Transverse colon (tissue), 4 donors: ENCODE measurements at regions not wholly inside any gene's neighbourhood (a gene's known extent, or its start where the extent isn't known, plus 50 kb on each side); places are given as distances from the start of the nearest gene placed in this dataset.
"Not testable (repeated sequence)": the region's sequence is repeated elsewhere in the genome, so short reads cannot be mapped to it uniquely, and the experiment has no call there.

Experiments used
- DNase-seq: peaks from one replicate; pipeline ENCODE4 v3.0.0-alpha.2; 2019
- H3K27ac ChIP-seq, 4 donors: fragments of 200-600 bp; sonication (generic); 2 replicates each; pipeline ENCODE4 v1.5.1; 2016 to 2018; ENCODE audit warnings: inconsistent platforms in 4 of 4
- H3K27me3 ChIP-seq: fragments of 200-600 bp; sonication (generic); 2 replicates; pipeline ENCODE4 v1.5.1; 2017; ENCODE audit warnings: inconsistent platforms
- H3K36me3 ChIP-seq, 4 donors: fragments of 200-600 bp; sonication (generic); 2 replicates each; pipeline ENCODE4 v1.5.1; 2017 to 2019; ENCODE audit warnings: inconsistent platforms in 4 of 4
- H3K4me1 ChIP-seq, 4 donors: fragments of 200-600 bp; sonication (generic); 2 replicates each; pipeline ENCODE4 v1.5.1; 2017 to 2020; ENCODE audit warnings: inconsistent platforms in 4 of 4
- H3K4me3 ChIP-seq, 4 donors: fragments of 200-600 bp; sonication (generic); 1 replicate in 1 of 4; 2 replicates in 3 of 4; pipeline versions ENCODE4 v1.5.1 to v1.6.1; 2017 to 2019; ENCODE audit warnings: inconsistent platforms in 4 of 4
- H3K9me3 ChIP-seq, 2 donors: fragments of 200-600 bp; sonication (generic); 2 replicates each; pipeline ENCODE4 v1.5.1; 2017 to 2019; ENCODE audit warnings: inconsistent platforms in 2 of 2
- EP300 ChIP-seq: sonication (generic); formaldehyde crosslinking; IDR thresholded peaks from one replicate; pipeline ENCODE4 v1.6.1; 2017; ENCODE audit warnings: antibody characterized with exemption, low read depth
- POLR2A ChIP-seq: fragments of 450-650 bp; IDR thresholded peaks from one replicate; pipeline ENCODE4 v1.6.1; 2016; ENCODE audit warnings: antibody characterized with exemption, mild to moderate bottlenecking, moderate library complexity
- POLR2AphosphoS5 ChIP-seq, 3 donors: sonication (generic); formaldehyde crosslinking; IDR thresholded peaks; one replicate each; pipeline ENCODE4 v1.6.1; 2016; ENCODE audit warnings: antibody characterized with exemption in 3 of 3
- WGBS, 2 donors: methylation state at CpG; one replicate each; pipeline ENCODE4 v1.1.5; 2018; ENCODE audit warnings: low coverage in 1 of 2; 5-methylcytosine and 5-hydroxymethylcytosine counted together
- in situ Hi-C, 4 donors: fragments of 200-750 bp; cut with MboI; loops; one replicate each; pipeline versions ENCODE4 v1.15.0 to v1.15.1; 2017; ENCODE audit warnings: low sequenced_read_pairs in 3 of 4, low pct_ligation_motif_present in 1 of 4, low pct_unique_long_range_greater_than_20kb in 1 of 4
- intact Hi-C: fragments of 100-400 bp; cut with DNase I; formaldehyde crosslinking; loops from one replicate; pipeline ENCODE4 v1.15.1; 2023; ENCODE audit warnings: low total_unique reads
- TF ChIP-seq, protein P1 (sequence below), 5 experiments: fragments of 200-600 bp in 3 of 5; fragments of 450-650 bp in 2 of 5; sonication (generic) in 3 of 5; IDR thresholded peaks; 1 replicate in 2 of 5; 2 replicates in 3 of 5; pipeline ENCODE4 v1.5.1; 2016 to 2017; ENCODE audit warnings: antibody characterized with exemption in 5 of 5, inconsistent platforms in 3 of 5, mild to moderate bottlenecking in 2 of 5, moderate library complexity in 1 of 5

DNA sequence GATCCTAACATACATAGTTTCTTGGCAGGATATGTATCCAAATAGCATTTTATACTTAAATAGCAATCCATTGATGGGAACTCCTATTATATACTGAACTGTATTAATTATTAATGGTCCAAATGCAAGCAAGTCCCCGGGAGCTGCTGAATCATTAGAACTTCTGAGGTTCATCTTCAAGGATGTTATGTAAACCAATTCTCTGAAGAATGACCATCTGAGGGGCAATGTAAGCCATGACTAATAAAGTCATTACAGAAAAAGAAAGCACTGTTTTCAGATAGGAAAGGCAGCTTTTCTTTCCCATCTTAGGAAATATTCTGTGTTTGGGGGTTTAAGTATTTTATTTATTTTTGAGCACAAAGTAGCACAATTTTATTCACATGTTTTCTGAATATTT, 166.1 kb upstream of the SLC16A7 start:
- Histone ChIP-seq H3K9me3 (no peaks in the 10 kb centered on the region), H3K4me3 (no peak overlapping the region), H3K36me3 (no peaks in the 10 kb centered on the region), H3K27me3 (no peaks in the 10 kb centered on the region), H3K27ac (no peak overlapping the region), H3K4me1 (no peaks in the 10 kb centered on the region)
- intact Hi-C loops: no loop called here
- TF ChIP-seq POLR2A: no peak
- no peak for TF ChIP-seq EP300
- TF ChIP-seq POLR2AphosphoS5 (IDR thresholded peaks at IDR 0.05): no peak
- DNase-seq: no peak
- in situ Hi-C loops: no loop called here
- WGBS, 2 donors: 58 to 80% methylated on average over 1 of the region's 1 CpG

DNA sequence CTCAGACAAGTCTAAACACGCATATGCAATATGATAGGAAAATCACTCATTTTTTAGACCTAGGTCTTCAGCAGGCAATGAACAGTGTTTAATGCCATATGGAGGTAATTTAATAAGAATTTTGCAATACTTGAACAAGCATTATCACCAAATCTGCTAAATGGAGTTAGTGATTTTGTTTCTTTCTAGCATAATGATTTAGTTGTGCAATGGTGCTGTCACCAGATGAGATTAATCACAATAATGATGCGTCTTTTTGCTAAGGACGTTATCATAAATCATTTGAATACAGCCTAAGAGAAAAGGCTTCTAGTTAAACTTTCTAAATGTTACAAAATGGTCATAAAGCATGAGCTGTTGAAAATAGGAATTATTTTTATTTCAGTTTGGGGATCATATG, 170.0 kb upstream of the SLC16A7 start:
- no peak for DNase-seq
- no peak overlapping the region for H3K4me3 ChIP-seq
- no peak for TF ChIP-seq EP300
- TF ChIP-seq POLR2A: no peak
- TF ChIP-seq, protein P1, sequence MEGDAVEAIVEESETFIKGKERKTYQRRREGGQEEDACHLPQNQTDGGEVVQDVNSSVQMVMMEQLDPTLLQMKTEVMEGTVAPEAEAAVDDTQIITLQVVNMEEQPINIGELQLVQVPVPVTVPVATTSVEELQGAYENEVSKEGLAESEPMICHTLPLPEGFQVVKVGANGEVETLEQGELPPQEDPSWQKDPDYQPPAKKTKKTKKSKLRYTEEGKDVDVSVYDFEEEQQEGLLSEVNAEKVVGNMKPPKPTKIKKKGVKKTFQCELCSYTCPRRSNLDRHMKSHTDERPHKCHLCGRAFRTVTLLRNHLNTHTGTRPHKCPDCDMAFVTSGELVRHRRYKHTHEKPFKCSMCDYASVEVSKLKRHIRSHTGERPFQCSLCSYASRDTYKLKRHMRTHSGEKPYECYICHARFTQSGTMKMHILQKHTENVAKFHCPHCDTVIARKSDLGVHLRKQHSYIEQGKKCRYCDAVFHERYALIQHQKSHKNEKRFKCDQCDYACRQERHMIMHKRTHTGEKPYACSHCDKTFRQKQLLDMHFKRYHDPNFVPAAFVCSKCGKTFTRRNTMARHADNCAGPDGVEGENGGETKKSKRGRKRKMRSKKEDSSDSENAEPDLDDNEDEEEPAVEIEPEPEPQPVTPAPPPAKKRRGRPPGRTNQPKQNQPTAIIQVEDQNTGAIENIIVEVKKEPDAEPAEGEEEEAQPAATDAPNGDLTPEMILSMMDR (IDR thresholded peaks at IDR 0.05): no peak
- no peak for TF ChIP-seq POLR2AphosphoS5 (IDR thresholded peaks at IDR 0.05)
- no peaks in the 10 kb centered on the region for H3K4me1 ChIP-seq
- H3K36me3 ChIP-seq: no peaks in the 10 kb centered on the region
- in situ Hi-C loops: no loop called here
- 78 to 79% methylated on average over 3 of the region's 3 CpGs for WGBS, 2 donors
- no peaks in the 10 kb centered on the region for H3K27me3 ChIP-seq
- H3K27ac ChIP-seq: no peak overlapping the region
- H3K9me3 ChIP-seq: no peaks in the 10 kb centered on the region
- intact Hi-C loops: no loop called here

DNA sequence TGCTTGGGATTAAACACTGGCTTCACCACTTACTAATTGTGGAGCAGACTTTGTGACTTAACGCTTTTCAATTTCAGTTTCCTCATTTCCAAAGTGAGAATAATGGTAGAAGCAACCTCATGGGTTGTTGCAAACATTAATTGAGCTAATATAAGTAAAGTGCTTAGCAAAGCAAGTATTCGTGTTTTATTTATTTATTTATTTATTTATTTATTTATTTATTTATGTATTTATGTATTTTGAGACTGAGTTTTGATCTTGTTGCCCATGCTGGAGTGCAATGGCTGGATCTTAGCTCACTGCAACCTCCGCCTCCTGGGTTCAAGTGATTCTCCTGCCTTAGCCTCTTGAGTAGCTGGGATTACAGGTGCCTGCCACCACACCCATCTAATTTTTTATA, 171.2 kb upstream of the SLC16A7 start:
- H3K4me1 ChIP-seq, DNase-seq, H3K9me3 ChIP-seq, H3K27ac ChIP-seq, H3K4me3 ChIP-seq, intact Hi-C loops, H3K27me3 ChIP-seq, H3K36me3 ChIP-seq: not testable (repeated sequence)
- in situ Hi-C loops: loop anchor here in 2 of 4 donors (25.0 kb wide), 2 partner anchors 388 to 413 kb away; no protein-coding TSS in a partner anchor
- WGBS, 2 donors: 81 to 93% methylated on average over 3 of the region's 3 CpGs

DNA sequence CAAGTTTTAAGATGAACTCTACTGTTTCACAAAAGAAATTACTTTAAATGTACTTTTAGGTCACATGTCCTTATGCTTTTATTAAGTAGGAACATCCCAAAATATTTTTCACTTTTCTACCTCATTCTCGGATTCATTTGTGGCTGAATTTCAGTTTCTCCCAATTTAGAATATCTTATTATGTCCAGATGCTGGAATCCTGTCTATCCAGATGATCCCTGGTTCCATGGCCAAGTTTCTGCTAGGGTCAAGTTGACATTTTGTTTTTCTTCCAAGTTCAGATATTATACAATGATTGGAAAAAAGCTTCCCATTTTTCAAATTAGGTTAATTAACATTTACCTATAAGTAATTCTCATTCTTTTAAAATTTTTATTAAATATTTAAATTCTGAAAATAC, 181.8 kb upstream of the SLC16A7 start:
- Histone ChIP-seq H3K4me1 (no peaks in the 10 kb centered on the region), H3K27ac (no peak overlapping the region), H3K27me3 (no peaks in the 10 kb centered on the region), H3K9me3 (no peaks in the 10 kb centered on the region), H3K36me3 (no peaks in the 10 kb centered on the region), H3K4me3 (no peak overlapping the region)
- no peak for DNase-seq
- TF ChIP-seq POLR2AphosphoS5 (IDR thresholded peaks at IDR 0.05): no peak
- TF ChIP-seq EP300: no peak
- TF ChIP-seq, protein P1 (IDR thresholded peaks at IDR 0.05): no peak
- no peak for TF ChIP-seq POLR2A
- 68 to 71% methylated on average over 1 of the region's 1 CpG for WGBS, 2 donors
- intact Hi-C loops: loop anchor here (10.0 kb wide), 1 partner anchor 391 kb away; no protein-coding TSS in a partner anchor
- in situ Hi-C loops: loop anchor here in 2 of 4 donors (25.0 kb wide), 2 partner anchors 398 to 423 kb away; no protein-coding TSS in a partner anchor

DNA sequence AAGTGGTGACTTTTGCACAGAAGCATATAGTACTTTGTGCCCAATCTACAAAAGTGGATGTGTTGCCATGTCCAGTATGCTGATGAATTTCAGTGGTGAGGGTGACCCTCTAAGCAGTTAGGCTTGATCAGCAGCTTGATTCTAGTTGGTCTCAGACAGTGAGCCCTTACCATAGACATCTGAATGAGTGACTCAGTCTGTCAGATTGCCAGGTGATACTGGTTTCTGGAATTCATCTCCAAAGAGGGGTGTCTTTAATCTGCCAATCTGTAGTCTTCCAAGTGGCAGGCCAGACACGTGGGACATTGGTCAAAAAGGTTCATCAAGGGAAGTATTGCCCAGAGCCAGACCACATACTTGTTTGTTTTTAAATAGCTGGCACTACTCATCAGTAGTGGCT, 187.4 kb upstream of the SLC16A7 start:
- no peak for TF ChIP-seq EP300
- no peak for TF ChIP-seq POLR2AphosphoS5 (IDR thresholded peaks at IDR 0.05)
- TF ChIP-seq, protein P1 (IDR thresholded peaks at IDR 0.05): no peak
- no peak for TF ChIP-seq POLR2A
- in situ Hi-C loops: loop anchor here in 3 of 4 donors (10.0 to 25.0 kb wide), 3 partner anchors 396 to 429 kb away; no protein-coding TSS in a partner anchor
- H3K27me3 ChIP-seq: no peaks in the 10 kb centered on the region
- WGBS, 2 donors: 58 to 100% methylated on average over 1 of the region's 1 CpG
- intact Hi-C loops: no loop called here
- no peaks in the 10 kb centered on the region for H3K36me3 ChIP-seq
- DNase-seq: no peak
- H3K4me1 ChIP-seq: peaks cover 0 to 4% (median 0%) of the 10 kb centered on the region in 4 donors
- no peak overlapping the region for H3K27ac ChIP-seq
- no peaks in the 10 kb centered on the region for H3K9me3 ChIP-seq
- no peak overlapping the region for H3K4me3 ChIP-seq
